ENCODE measurements at regions not wholly inside any gene's neighbourhood (a gene's known extent, or its start where the extent isn't known, plus 50 kb on each side); places are given as distances from the start of the nearest gene placed in this dataset.
A peak's percentile ranks its signal among the peaks of the same experiment; 100 is the strongest.
"Not testable (repeated sequence)": the region's sequence is repeated elsewhere in the genome, so short reads cannot be mapped to it uniquely, and the experiment has no call there.

- not testable (repeated sequence) for H3K4me3 Mint-ChIP-seq (ENCODE audit: unreplicated experiment); H3K36me3 Mint-ChIP-seq (ENCODE audit: low read depth); DNase-seq (ENCODE audit: low spot score); H3K9me3 Mint-ChIP-seq (ENCODE audit: low read depth); H3K27ac Mint-ChIP-seq (ENCODE audit: unreplicated experiment); H3K4me1 Mint-ChIP-seq (ENCODE audit: low read depth); H3K27me3 Mint-ChIP-seq (ENCODE audit: low read depth)
Observed at GRCh38 chr9:42288002-42288864, 104.8 kb downstream of the SPATA31A6 start.

- not testable (repeated sequence) for H3K27ac Mint-ChIP-seq (ENCODE audit: unreplicated experiment); H3K4me1 Mint-ChIP-seq (ENCODE audit: low read depth); DNase-seq (ENCODE audit: low spot score); H3K36me3 Mint-ChIP-seq (ENCODE audit: low read depth); H3K4me3 Mint-ChIP-seq (ENCODE audit: unreplicated experiment); H3K27me3 Mint-ChIP-seq (ENCODE audit: low read depth); H3K9me3 Mint-ChIP-seq (ENCODE audit: low read depth)
Observed at GRCh38 chr9:42288865-42289229, 105.4 kb downstream of the SPATA31A6 start.

GRCh38 chr9:42300124-42300523 is 116.7 kb downstream of the SPATA31A6 start:
- not testable (repeated sequence) for H3K4me1 Mint-ChIP-seq (ENCODE audit: low read depth); H3K9me3 Mint-ChIP-seq (ENCODE audit: low read depth)

GRCh38 chr9:42306625-42307024 is 123.2 kb downstream of the SPATA31A6 start:
- H3K27ac Mint-ChIP-seq (ENCODE audit: unreplicated experiment); H3K4me3 Mint-ChIP-seq (ENCODE audit: unreplicated experiment): not testable (repeated sequence)

More at GRCh38 chr9:42300124-42300523, 116.7 kb downstream of the SPATA31A6 start:
- H3K27ac Mint-ChIP-seq (ENCODE audit: unreplicated experiment); H3K36me3 Mint-ChIP-seq (ENCODE audit: low read depth); DNase-seq (ENCODE audit: low spot score); H3K27me3 Mint-ChIP-seq (ENCODE audit: low read depth); H3K4me3 Mint-ChIP-seq (ENCODE audit: unreplicated experiment): not testable (repeated sequence)

GRCh38 chr9:42307449-42307848 is 124.0 kb downstream of the SPATA31A6 start:
- H3K4me1 Mint-ChIP-seq (ENCODE audit: low read depth); DNase-seq (ENCODE audit: low spot score): not testable (repeated sequence)

More at GRCh38 chr9:42306625-42307024, 123.2 kb downstream of the SPATA31A6 start:
- H3K9me3 Mint-ChIP-seq (ENCODE audit: low read depth); H3K4me1 Mint-ChIP-seq (ENCODE audit: low read depth); H3K36me3 Mint-ChIP-seq (ENCODE audit: low read depth); H3K27me3 Mint-ChIP-seq (ENCODE audit: low read depth); DNase-seq (ENCODE audit: low spot score): not testable (repeated sequence)

GRCh38 chr9:42310972-42311371 is 127.5 kb downstream of the SPATA31A6 start:
- H3K27me3 Mint-ChIP-seq (ENCODE audit: low read depth); H3K4me3 Mint-ChIP-seq (ENCODE audit: unreplicated experiment); H3K27ac Mint-ChIP-seq (ENCODE audit: unreplicated experiment); H3K9me3 Mint-ChIP-seq (ENCODE audit: low read depth); DNase-seq (ENCODE audit: low spot score); H3K36me3 Mint-ChIP-seq (ENCODE audit: low read depth); H3K4me1 Mint-ChIP-seq (ENCODE audit: low read depth): not testable (repeated sequence)

More at GRCh38 chr9:42307449-42307848, 124.0 kb downstream of the SPATA31A6 start:
- not testable (repeated sequence) for H3K27me3 Mint-ChIP-seq (ENCODE audit: low read depth); H3K4me3 Mint-ChIP-seq (ENCODE audit: unreplicated experiment); H3K36me3 Mint-ChIP-seq (ENCODE audit: low read depth); H3K27ac Mint-ChIP-seq (ENCODE audit: unreplicated experiment); H3K9me3 Mint-ChIP-seq (ENCODE audit: low read depth)

- peak; percentile 41 for TF ChIP-seq CTCF (IDR thresholded peaks at IDR 0.05)
- DNase-seq (ENCODE audit: low spot score); H3K4me3 Mint-ChIP-seq (ENCODE audit: unreplicated experiment); H3K27ac Mint-ChIP-seq (ENCODE audit: unreplicated experiment); H3K27me3 Mint-ChIP-seq (ENCODE audit: low read depth); H3K36me3 Mint-ChIP-seq (ENCODE audit: low read depth); H3K4me1 Mint-ChIP-seq (ENCODE audit: low read depth); H3K9me3 Mint-ChIP-seq (ENCODE audit: low read depth): not testable (repeated sequence)
Observed at GRCh38 chr9:42316026-42316425, 132.6 kb downstream of the SPATA31A6 start.

- not testable (repeated sequence) for H3K36me3 Mint-ChIP-seq (ENCODE audit: low read depth); H3K4me1 Mint-ChIP-seq (ENCODE audit: low read depth); H3K27ac Mint-ChIP-seq (ENCODE audit: unreplicated experiment); DNase-seq (ENCODE audit: low spot score); H3K9me3 Mint-ChIP-seq (ENCODE audit: low read depth); H3K27me3 Mint-ChIP-seq (ENCODE audit: low read depth); H3K4me3 Mint-ChIP-seq (ENCODE audit: unreplicated experiment)
Observed at GRCh38 chr9:42317677-42318076, 134.2 kb downstream of the SPATA31A6 start.

GRCh38 chr9:42323084-42323809 is 139.8 kb downstream of the SPATA31A6 start:
- not testable (repeated sequence) for H3K27me3 Mint-ChIP-seq (ENCODE audit: low read depth); H3K4me3 Mint-ChIP-seq (ENCODE audit: unreplicated experiment); H3K36me3 Mint-ChIP-seq (ENCODE audit: low read depth); DNase-seq (ENCODE audit: low spot score); H3K9me3 Mint-ChIP-seq (ENCODE audit: low read depth); H3K27ac Mint-ChIP-seq (ENCODE audit: unreplicated experiment)
- H3K4me1 Mint-ChIP-seq (ENCODE audit: low read depth) = peaks cover 11% of the 10 kb centered on the region

GRCh38 chr9:42325142-42325541 is 141.7 kb downstream of the SPATA31A6 start:
- not testable (repeated sequence) for H3K4me3 Mint-ChIP-seq (ENCODE audit: unreplicated experiment); H3K36me3 Mint-ChIP-seq (ENCODE audit: low read depth); H3K9me3 Mint-ChIP-seq (ENCODE audit: low read depth); DNase-seq (ENCODE audit: low spot score); H3K27ac Mint-ChIP-seq (ENCODE audit: unreplicated experiment); H3K27me3 Mint-ChIP-seq (ENCODE audit: low read depth)
- H3K4me1 Mint-ChIP-seq (ENCODE audit: low read depth) = peaks cover 11% of the 10 kb centered on the region

- peaks cover 11% of the 10 kb centered on the region for H3K4me1 Mint-ChIP-seq (ENCODE audit: low read depth)
- not testable (repeated sequence) for H3K36me3 Mint-ChIP-seq (ENCODE audit: low read depth); H3K27me3 Mint-ChIP-seq (ENCODE audit: low read depth); H3K9me3 Mint-ChIP-seq (ENCODE audit: low read depth); H3K27ac Mint-ChIP-seq (ENCODE audit: unreplicated experiment); DNase-seq (ENCODE audit: low spot score); H3K4me3 Mint-ChIP-seq (ENCODE audit: unreplicated experiment)
Observed at GRCh38 chr9:42325561-42325960, 142.1 kb downstream of the SPATA31A6 start.

- H3K4me3 Mint-ChIP-seq (ENCODE audit: unreplicated experiment); H3K27ac Mint-ChIP-seq (ENCODE audit: unreplicated experiment); H3K27me3 Mint-ChIP-seq (ENCODE audit: low read depth); H3K9me3 Mint-ChIP-seq (ENCODE audit: low read depth); DNase-seq (ENCODE audit: low spot score); H3K36me3 Mint-ChIP-seq (ENCODE audit: low read depth): not testable (repeated sequence)
- peaks cover 11% of the 10 kb centered on the region for H3K4me1 Mint-ChIP-seq (ENCODE audit: low read depth)
Observed at GRCh38 chr9:42326482-42326881, 143.0 kb downstream of the SPATA31A6 start.
